PC-3 (cell line): ENCODE measurements at regions not wholly inside any gene's neighbourhood (a gene's known extent, or its start where the extent isn't known, plus 50 kb on each side); places are given as distances from the start of the nearest gene placed in this dataset.

Experiments
- EZH2phosphoT487 ChIP-seq: fragments of 300-600 bp; sonication (generic); IDR thresholded peaks from 2 replicates; pipeline ENCODE4 v1.6.1; 2018; ENCODE audit warnings: mild to moderate bottlenecking, antibody characterized with exemption, low read length, borderline replicate concordance
- TF ChIP-seq, protein P1 (sequence below): fragments of 300-600 bp; sonication (generic); conservative IDR thresholded peaks from 2 replicates; pipeline ENCODE4 v1.5.1; 2017; ENCODE audit warnings: antibody characterized with exemption, low read depth, mild to moderate bottlenecking, low read length

DNA sequence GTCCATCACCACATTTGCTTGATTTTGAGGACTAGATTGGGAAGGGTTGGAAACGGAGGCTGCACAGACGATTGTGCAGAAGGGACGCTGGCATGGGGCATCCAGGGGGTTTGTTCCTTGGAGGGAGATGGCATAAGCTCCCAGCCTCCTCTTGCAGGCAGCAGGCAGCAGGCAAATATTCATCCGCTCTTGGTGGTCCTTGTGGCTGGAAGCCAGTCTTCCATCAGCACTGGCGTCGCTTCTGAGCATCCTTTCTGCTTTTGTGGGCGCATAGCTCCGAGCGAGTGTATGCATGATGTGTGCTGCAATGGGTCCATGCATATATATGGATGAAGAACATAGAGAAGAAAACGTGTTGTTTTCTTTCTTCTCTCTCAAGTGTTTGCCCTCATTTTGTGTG, 166.1 kb upstream of the NTM start:
- TF ChIP-seq, protein P1, sequence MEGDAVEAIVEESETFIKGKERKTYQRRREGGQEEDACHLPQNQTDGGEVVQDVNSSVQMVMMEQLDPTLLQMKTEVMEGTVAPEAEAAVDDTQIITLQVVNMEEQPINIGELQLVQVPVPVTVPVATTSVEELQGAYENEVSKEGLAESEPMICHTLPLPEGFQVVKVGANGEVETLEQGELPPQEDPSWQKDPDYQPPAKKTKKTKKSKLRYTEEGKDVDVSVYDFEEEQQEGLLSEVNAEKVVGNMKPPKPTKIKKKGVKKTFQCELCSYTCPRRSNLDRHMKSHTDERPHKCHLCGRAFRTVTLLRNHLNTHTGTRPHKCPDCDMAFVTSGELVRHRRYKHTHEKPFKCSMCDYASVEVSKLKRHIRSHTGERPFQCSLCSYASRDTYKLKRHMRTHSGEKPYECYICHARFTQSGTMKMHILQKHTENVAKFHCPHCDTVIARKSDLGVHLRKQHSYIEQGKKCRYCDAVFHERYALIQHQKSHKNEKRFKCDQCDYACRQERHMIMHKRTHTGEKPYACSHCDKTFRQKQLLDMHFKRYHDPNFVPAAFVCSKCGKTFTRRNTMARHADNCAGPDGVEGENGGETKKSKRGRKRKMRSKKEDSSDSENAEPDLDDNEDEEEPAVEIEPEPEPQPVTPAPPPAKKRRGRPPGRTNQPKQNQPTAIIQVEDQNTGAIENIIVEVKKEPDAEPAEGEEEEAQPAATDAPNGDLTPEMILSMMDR, result no peak
- TF ChIP-seq EZH2phosphoT487, result no peak
